BLaER1 treated with 17β-estradiol and CSF1 and Interleukin-3, amounts not matched to agents 10 nM and 100 nM (cell line): ENCODE measurements at regions not wholly inside any gene's neighbourhood (a gene's known extent, or its start where the extent isn't known, plus 50 kb on each side); places are given as distances from the start of the nearest gene placed in this dataset.

Source experiments
- H3K27ac ChIP-seq, 11 experiments: shearing (Covaris generic); formaldehyde crosslinking; 2 replicates each; pipeline ENCODE4 v1.8.1; 2022
- H3K27me3 ChIP-seq, 11 experiments: shearing (Covaris generic); formaldehyde crosslinking; 2 replicates each; pipeline ENCODE4 v1.8.1; 2022
- H3K36me3 ChIP-seq, 11 experiments: shearing (Covaris generic); formaldehyde crosslinking; 2 replicates each; pipeline ENCODE4 v1.8.1; 2022
- H3K4me1 ChIP-seq, 10 experiments: shearing (Covaris generic); formaldehyde crosslinking; 2 replicates each; pipeline ENCODE4 v1.8.1; 2022
- H3K4me2 ChIP-seq, 11 experiments: shearing (Covaris generic); formaldehyde crosslinking; 2 replicates each; pipeline ENCODE4 v1.8.1; 2022
- H3K4me3 ChIP-seq, 10 experiments: shearing (Covaris generic); formaldehyde crosslinking; 2 replicates each; pipeline ENCODE4 v1.8.1; 2022
- H3K9ac ChIP-seq, 11 experiments: shearing (Covaris generic); formaldehyde crosslinking; 2 replicates each; pipeline ENCODE4 v1.8.1; 2022
- H3K9me3 ChIP-seq, 11 experiments: shearing (Covaris generic); formaldehyde crosslinking; replicated peaks in 1 of 11; 2 replicates each; pipeline ENCODE4 v1.8.1; 2022
- H4K20me1 ChIP-seq, 11 experiments: shearing (Covaris generic); formaldehyde crosslinking; 2 replicates each; pipeline ENCODE4 v1.8.1; 2022
- Cebpa-rat ChIP-seq, 11 experiments: shearing (Covaris generic); IDR thresholded peaks; 2 replicates each; pipeline ENCODE4 v1.8.1; 2022

- Histone ChIP-seq H3K9me3 (no peaks in the 10 kb centered on the region), H3K36me3 (no peaks in the 10 kb centered on the region), H3K27me3 (peaks cover 0 to 30% (median 4%) of the 10 kb centered on the region in 11 experiments; a peak in 8 of 22 replicates), H3K4me3 (no peak overlapping the region), H3K9ac (peak overlapping the region in 3 of 11 experiments; percentile 31 to 33 (median 33); a peak in 3 of 22 replicates), H3K4me2 (peak overlapping the region in 8 of 11 experiments; percentile 38 to 67 (median 58); a peak in 16 of 22 replicates), H3K27ac (no peak overlapping the region), H4K20me1 (peaks cover 0 to 47% (median 6%) of the 10 kb centered on the region in 11 experiments; a peak in 6 of 22 replicates), H3K4me1 (peaks cover 14 to 83% (median 71%) of the 10 kb centered on the region in 10 experiments)
- no peak for TF ChIP-seq Cebpa-rat (IDR thresholded peaks at IDR 0.05)
Observed at GRCh38 chr16:85510041-85510659, 103.0 kb upstream of the GSE1 start.

DNA sequence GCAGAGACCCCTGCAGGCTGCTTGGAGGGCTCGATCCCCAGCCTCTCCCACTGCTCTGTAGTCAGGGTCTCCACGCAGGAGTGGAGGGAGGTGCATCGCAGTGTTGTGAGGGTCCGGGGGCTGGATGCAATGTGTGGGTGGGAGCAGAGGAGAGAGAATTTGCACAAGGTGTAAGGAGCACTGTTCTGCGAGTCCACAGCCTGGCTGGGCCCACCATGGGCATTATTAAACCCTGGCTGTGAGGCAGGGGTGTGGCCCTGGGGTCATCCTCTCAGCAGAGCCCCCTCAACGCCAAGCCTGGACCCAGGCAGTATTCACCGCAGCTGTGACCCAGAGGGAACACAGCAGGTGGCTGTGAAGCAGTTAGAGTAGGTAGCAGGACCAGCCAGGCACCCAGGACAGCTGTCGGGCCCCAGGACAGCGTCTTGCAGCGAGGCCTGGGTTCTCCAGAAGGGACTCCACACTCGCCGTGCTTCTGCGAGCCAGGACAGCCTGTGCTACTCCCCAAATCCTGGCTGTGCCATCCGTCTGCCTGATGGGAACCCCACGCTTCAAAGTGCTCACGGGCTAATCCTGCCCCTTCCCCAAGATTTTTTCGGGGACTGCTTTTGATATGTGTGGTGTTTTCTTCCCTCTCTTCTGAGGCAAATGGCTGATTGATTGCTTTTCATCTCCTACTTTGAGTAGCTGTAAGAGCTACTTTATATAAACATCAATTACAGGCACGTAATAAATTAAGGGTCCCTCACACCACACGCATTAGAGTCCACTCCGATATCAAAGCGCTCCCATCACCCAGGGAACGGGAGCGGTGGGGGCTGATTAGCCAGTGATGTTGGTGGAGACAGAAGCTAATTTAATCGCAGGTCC, 100.9 kb upstream of the GSE1 start:
- Histone ChIP-seq H3K4me3 (no peak overlapping the region), H3K4me2 (peak overlapping the region in 9 of 11 experiments; percentile 57 to 88 (median 83); a peak in 19 of 22 replicates), H4K20me1 (peaks cover 0 to 51% (median 6%) of the 10 kb centered on the region in 11 experiments; a peak in 6 of 22 replicates), H3K27me3 (peaks cover 0 to 27% (median 4%) of the 10 kb centered on the region in 11 experiments; a peak in 8 of 22 replicates), H3K4me1 (peaks cover 24 to 84% (median 67%) of the 10 kb centered on the region in 10 experiments), H3K9ac (peak overlapping the region in 2 of 11 experiments; percentile 24 to 28; a peak in 2 of 22 replicates), H3K36me3 (no peaks in the 10 kb centered on the region), H3K9me3 (no peaks in the 10 kb centered on the region), H3K27ac (peak overlapping the region in 1 of 11 experiments; percentile 8; a peak in 1 of 22 replicates)
- TF ChIP-seq Cebpa-rat (IDR thresholded peaks at IDR 0.05) = no peak

DNA sequence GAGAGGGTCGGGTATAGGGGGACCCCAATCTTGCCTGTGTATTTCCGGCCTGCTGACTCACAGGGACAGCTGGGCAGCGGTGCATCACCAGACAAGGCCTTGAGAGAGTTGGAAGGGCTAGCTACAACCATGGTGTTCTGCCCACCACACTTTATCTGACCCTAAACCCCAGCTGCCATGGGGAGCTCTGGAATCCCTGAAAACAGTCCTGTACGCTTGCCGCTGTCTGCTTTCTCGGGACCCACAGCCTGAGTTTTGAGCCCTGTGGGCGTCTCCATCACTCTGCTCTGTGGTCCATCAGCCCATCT, 100.4 kb upstream of the GSE1 start:
- Histone ChIP-seq H4K20me1 (peaks cover 0 to 51% (median 6%) of the 10 kb centered on the region in 11 experiments; a peak in 6 of 22 replicates), H3K4me2 (peak overlapping the region in 10 of 11 experiments; percentile 19 to 88 (median 80); a peak in 20 of 22 replicates), H3K9ac (peak overlapping the region in 2 of 11 experiments; percentile 24 to 28; a peak in 1 of 22 replicates), H3K9me3 (no peaks in the 10 kb centered on the region), H3K27ac (peak overlapping the region in 1 of 11 experiments; percentile 8; a peak in 1 of 22 replicates), H3K4me3 (no peak overlapping the region), H3K36me3 (no peaks in the 10 kb centered on the region), H3K4me1 (peaks cover 24 to 81% (median 65%) of the 10 kb centered on the region in 10 experiments), H3K27me3 (peaks cover 0 to 21% (median 4%) of the 10 kb centered on the region in 11 experiments; a peak in 8 of 22 replicates)
- TF ChIP-seq Cebpa-rat (IDR thresholded peaks at IDR 0.05) = no peak

GRCh38 chr16:85513180-85513579, 99.9 kb upstream of the GSE1 start:
- Histone ChIP-seq H3K9ac (peak overlapping the region in 4 of 11 experiments; percentile 17 to 39 (median 26); a peak in 3 of 22 replicates), H3K27me3 (peaks cover 0 to 20% (median 4%) of the 10 kb centered on the region in 11 experiments; a peak in 8 of 22 replicates), H3K4me3 (no peak overlapping the region), H3K9me3 (no peaks in the 10 kb centered on the region), H3K4me2 (peak overlapping the region in 10 of 11 experiments; percentile 19 to 88 (median 80); a peak in 20 of 22 replicates), H3K27ac (peak overlapping the region in 1 of 11 experiments; percentile 8; a peak in 1 of 22 replicates), H3K4me1 (peaks cover 24 to 82% (median 69%) of the 10 kb centered on the region in 10 experiments), H4K20me1 (peaks cover 0 to 51% (median 6%) of the 10 kb centered on the region in 11 experiments; a peak in 6 of 22 replicates), H3K36me3 (no peaks in the 10 kb centered on the region)
- no peak for TF ChIP-seq Cebpa-rat (IDR thresholded peaks at IDR 0.05)

GRCh38 chr16:85513649-85514048, 99.5 kb upstream of the GSE1 start:
- H3K9ac ChIP-seq = peak overlapping the region in 3 of 11 experiments; percentile 17 to 39 (median 24); a peak in 3 of 22 replicates
- H4K20me1 ChIP-seq = peaks cover 0 to 46% (median 6%) of the 10 kb centered on the region in 11 experiments; a peak in 6 of 22 replicates
- 0 out of 22 replicates have a peak overlapping the region, but pooled peaks of 1 of the 11 experiments have one; percentile 9 for H3K27ac ChIP-seq
- peaks cover 0 to 20% (median 4%) of the 10 kb centered on the region in 11 experiments; a peak in 8 of 22 replicates for H3K27me3 ChIP-seq
- no peak overlapping the region for H3K4me3 ChIP-seq
- no peaks in the 10 kb centered on the region for H3K36me3 ChIP-seq
- no peaks in the 10 kb centered on the region for H3K9me3 ChIP-seq
- H3K4me2 ChIP-seq = peak overlapping the region in 10 of 11 experiments; percentile 11 to 88 (median 80); a peak in 18 of 22 replicates
- H3K4me1 ChIP-seq = peaks cover 24 to 87% (median 73%) of the 10 kb centered on the region in 10 experiments
- no peak for TF ChIP-seq Cebpa-rat (IDR thresholded peaks at IDR 0.05)

DNA sequence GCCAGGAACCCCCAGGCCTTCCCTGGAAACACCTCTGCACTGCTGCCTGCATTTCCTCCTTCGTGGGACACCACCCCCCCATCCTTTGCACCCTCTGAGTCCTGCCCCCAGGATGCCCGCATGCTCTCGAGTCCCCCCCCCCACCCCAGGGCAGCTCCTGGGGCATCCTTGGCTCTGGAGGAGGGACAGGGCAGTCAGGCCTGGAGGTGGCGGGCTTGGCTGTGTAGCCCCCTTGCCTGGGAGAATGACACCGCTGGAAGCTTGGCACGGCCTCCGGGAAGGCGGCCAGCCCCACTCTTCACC, 98.9 kb upstream of the GSE1 start:
- Histone ChIP-seq H3K9ac (peak overlapping the region in 5 of 11 experiments; percentile 19 to 60 (median 37); a peak in 5 of 22 replicates), H4K20me1 (peaks cover 0 to 40% (median 6%) of the 10 kb centered on the region in 11 experiments; a peak in 6 of 22 replicates), H3K4me1 (peaks cover 24 to 87% (median 76%) of the 10 kb centered on the region in 10 experiments), H3K4me2 (peak overlapping the region; percentile 35 to 88 (median 77); a peak in 20 of 22 replicates), H3K36me3 (peaks cover 0 to 4% (median 0%) of the 10 kb centered on the region in 11 experiments; a peak in 1 of 22 replicates), H3K4me3 (no peak overlapping the region), H3K27me3 (peaks cover 0 to 20% (median 4%) of the 10 kb centered on the region in 11 experiments; a peak in 8 of 22 replicates), H3K27ac (no peak overlapping the region), H3K9me3 (no peaks in the 10 kb centered on the region)
- TF ChIP-seq Cebpa-rat (IDR thresholded peaks at IDR 0.05) = no peak

GRCh38 chr16:85514598-85515318, 98.4 kb upstream of the GSE1 start:
- peak overlapping the region in 10 of 11 experiments; percentile 9 to 60 (median 46); a peak in 16 of 22 replicates for H3K9ac ChIP-seq
- peaks cover 0 to 35% (median 6%) of the 10 kb centered on the region in 11 experiments; a peak in 6 of 22 replicates for H4K20me1 ChIP-seq
- H3K4me3 ChIP-seq = no peak overlapping the region
- H3K4me1 ChIP-seq = peaks cover 24 to 82% (median 74%) of the 10 kb centered on the region in 10 experiments
- peaks cover 0 to 16% (median 2%) of the 10 kb centered on the region in 11 experiments; a peak in 8 of 22 replicates for H3K27me3 ChIP-seq
- H3K9me3 ChIP-seq = no peaks in the 10 kb centered on the region
- peak overlapping the region; percentile 48 to 88 (median 77) for H3K4me2 ChIP-seq
- H3K36me3 ChIP-seq = peaks cover 0 to 4% (median 0%) of the 10 kb centered on the region in 11 experiments; a peak in 1 of 22 replicates
- TF ChIP-seq Cebpa-rat (IDR thresholded peaks at IDR 0.05) = no peak
- peak overlapping the region in 8 of 11 experiments; percentile 13 to 64 (median 45); a peak in 12 of 22 replicates for H3K27ac ChIP-seq
